ENCODE measurements at regions not wholly inside any gene's neighbourhood (a gene's known extent, or its start where the extent isn't known, plus 50 kb on each side); places are given as distances from the start of the nearest gene placed in this dataset.
A peak's percentile ranks its signal among the peaks of the same experiment; 100 is the strongest.

GRCh38 chr4:185894481-185894880, 82.5 kb upstream of the SORBS2 start:
- DNase-seq = no peak

GRCh38 chr4:185895351-185895750, 83.4 kb upstream of the SORBS2 start:
- DNase-seq = no peak

- no peak for DNase-seq
These were observed 83.9 kb upstream of the SORBS2 start for GRCh38 chr4:185895866-185896265.

GRCh38 chr4:185896817-185897488, 85.0 kb upstream of the SORBS2 start:
- DNase-seq = no peak

GRCh38 chr4:185898413-185898812, 86.4 kb upstream of the SORBS2 start:
- no peak for DNase-seq

GRCh38 chr4:185899833-185900232, 87.8 kb upstream of the SORBS2 start:
- DNase-seq = no peak

GRCh38 chr4:185902654-185903053, 90.7 kb upstream of the SORBS2 start:
- no peak for DNase-seq

- peak in 1 of 3 donors; percentile 2 for DNase-seq
These were observed 91.2 kb upstream of the SORBS2 start for GRCh38 chr4:185903205-185903604.

- DNase-seq = no peak
These were observed 92.4 kb upstream of the SORBS2 start for GRCh38 chr4:185904381-185904780.

GRCh38 chr4:185909972-185910371, 98.0 kb upstream of the SORBS2 start:
- DNase-seq = no peak

- DNase-seq = no peak
These were observed 99.6 kb upstream of the SORBS2 start for GRCh38 chr4:185911556-185912064.

- DNase-seq = no peak
These were observed 100.8 kb upstream of the SORBS2 start for GRCh38 chr4:185912779-185913178.

- DNase-seq = no peak
These were observed 102.7 kb upstream of the SORBS2 start for GRCh38 chr4:185914583-185915199.

- no peak for DNase-seq
These were observed 103.3 kb upstream of the SORBS2 start for GRCh38 chr4:185915271-185915670.

- DNase-seq = no peak
These were observed 103.8 kb upstream of the SORBS2 start for GRCh38 chr4:185915817-185916216.

- no peak for DNase-seq
These were observed 104.2 kb upstream of the SORBS2 start for GRCh38 chr4:185916231-185916630.

- DNase-seq = no peak
These were observed 104.7 kb upstream of the SORBS2 start for GRCh38 chr4:185916683-185917082.

GRCh38 chr4:185919107-185919506, 107.1 kb upstream of the SORBS2 start:
- no peak for DNase-seq

- DNase-seq = no peak
These were observed 108.2 kb upstream of the SORBS2 start for GRCh38 chr4:185920171-185920570.

- no peak for DNase-seq
These were observed 108.8 kb upstream of the SORBS2 start for GRCh38 chr4:185920691-185921260.

GRCh38 chr4:185921583-185922555, 109.9 kb upstream of the SORBS2 start:
- no peak for DNase-seq

- no peak for DNase-seq
These were observed 112.6 kb upstream of the SORBS2 start for GRCh38 chr4:185924458-185925044.

GRCh38 chr4:185925910-185926360, 113.9 kb upstream of the SORBS2 start:
- no peak for DNase-seq

Data from suppressor macrophage treated with lipopolysaccharide for 1 hour (primary cell).